GM10248 (cell line): ENCODE measurements at regions not wholly inside any gene's neighbourhood (a gene's known extent, or its start where the extent isn't known, plus 50 kb on each side); places are given as distances from the start of the nearest gene placed in this dataset.

Source experiments
- CTCF ChIA-PET: fragments of 300-600 bp; sonication (Branson Sonifier 250); formaldehyde crosslinking; extraction: SDS; loops from one replicate; lab custom pipeline; 2021; ENCODE audit warnings: antibody characterized with exemption; lab: Yijun Ruan, JAX
- POLR2A ChIA-PET: fragments of 350-650 bp; sonication (Branson Sonifier 250); formaldehyde crosslinking; extraction: SDS; loops from one replicate; lab custom pipeline; 2020; ENCODE audit warnings: antibody characterized with exemption; lab: Yijun Ruan, JAX
- DNase-seq: peaks from one replicate; pipeline ENCODE4 v3.0.0; 2012; ENCODE audit errors: extremely low spot score
- TF ChIP-seq, protein P1 (sequence below): IDR thresholded peaks from 2 replicates; pipeline ENCODE4 v1.5.1; 2012; ENCODE audit warnings: mild to moderate bottlenecking, low read depth; ENCODE audit errors: extremely low read depth, missing control alignments, control extremely low read depth

DNA sequence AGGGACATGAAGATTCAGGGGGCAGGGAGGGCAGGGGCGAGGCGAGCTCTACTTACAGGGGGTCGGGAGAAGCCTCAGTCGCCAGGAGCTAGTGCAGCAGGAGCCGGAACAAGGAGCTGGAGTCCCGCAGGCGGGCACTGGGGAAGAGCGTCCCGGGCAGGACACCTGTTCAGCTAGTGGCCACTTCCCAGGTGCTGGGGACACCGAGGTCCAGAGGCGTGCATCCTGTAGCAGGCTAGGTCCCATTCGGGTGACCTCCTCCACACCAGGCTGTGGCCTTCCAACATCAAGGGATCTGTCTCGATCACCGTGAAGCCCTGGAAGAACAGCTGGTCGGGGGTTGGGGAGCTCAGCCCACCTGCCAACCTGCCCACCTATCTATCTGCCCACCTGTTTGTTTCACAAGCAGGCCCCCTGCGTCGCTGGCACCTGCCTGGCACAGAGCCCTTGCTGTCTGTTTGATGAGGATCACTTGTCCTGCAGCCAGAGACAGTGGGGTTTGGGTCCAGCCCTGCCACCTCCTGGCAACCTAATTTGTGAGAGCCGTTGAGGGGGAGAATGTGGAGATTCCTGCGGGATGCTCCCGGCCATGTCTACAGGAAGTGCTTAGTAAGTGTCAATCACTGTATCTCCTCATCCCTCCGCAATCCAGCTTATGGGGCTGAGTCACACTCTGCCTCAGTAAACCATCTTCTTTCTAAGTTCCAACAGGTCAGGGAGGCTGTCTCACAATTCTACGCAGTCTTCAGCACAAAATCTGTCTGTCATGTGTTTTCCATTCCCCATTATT is 940.9 kb downstream of the BRD1 start:
- DNase-seq, result no peak
- CTCF ChIA-PET, result no interaction called here
- POLR2A ChIA-PET, result no interaction called here
- TF ChIP-seq, protein P1, sequence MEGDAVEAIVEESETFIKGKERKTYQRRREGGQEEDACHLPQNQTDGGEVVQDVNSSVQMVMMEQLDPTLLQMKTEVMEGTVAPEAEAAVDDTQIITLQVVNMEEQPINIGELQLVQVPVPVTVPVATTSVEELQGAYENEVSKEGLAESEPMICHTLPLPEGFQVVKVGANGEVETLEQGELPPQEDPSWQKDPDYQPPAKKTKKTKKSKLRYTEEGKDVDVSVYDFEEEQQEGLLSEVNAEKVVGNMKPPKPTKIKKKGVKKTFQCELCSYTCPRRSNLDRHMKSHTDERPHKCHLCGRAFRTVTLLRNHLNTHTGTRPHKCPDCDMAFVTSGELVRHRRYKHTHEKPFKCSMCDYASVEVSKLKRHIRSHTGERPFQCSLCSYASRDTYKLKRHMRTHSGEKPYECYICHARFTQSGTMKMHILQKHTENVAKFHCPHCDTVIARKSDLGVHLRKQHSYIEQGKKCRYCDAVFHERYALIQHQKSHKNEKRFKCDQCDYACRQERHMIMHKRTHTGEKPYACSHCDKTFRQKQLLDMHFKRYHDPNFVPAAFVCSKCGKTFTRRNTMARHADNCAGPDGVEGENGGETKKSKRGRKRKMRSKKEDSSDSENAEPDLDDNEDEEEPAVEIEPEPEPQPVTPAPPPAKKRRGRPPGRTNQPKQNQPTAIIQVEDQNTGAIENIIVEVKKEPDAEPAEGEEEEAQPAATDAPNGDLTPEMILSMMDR, result no peak

DNA sequence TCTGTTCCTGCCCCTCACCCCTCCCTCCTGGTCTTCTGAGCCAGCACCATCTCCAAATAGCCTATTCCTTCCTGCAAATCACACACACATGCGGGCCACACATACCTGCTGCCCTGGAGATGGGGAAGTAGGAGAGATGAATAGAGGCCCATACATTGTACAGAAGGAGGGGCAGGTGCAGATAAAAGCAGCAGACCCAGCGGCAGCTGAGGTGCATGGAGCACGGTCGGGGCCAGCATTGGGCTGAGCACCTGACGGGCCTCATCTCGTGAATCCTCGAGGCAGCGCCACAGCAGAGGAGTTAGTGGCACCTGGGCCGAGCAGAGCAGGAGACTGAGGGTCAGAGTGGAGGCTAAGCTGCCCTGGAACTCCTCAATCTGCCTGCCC is 941.8 kb downstream of the BRD1 start:
- DNase-seq, result no peak
- TF ChIP-seq, protein P1, result no peak
- CTCF ChIA-PET, result no interaction called here
- POLR2A ChIA-PET, result no interaction called here

- POLR2A ChIA-PET, result no interaction called here
- DNase-seq, result no peak
- CTCF ChIA-PET, result no interaction called here
- TF ChIP-seq, protein P1, result no peak
Observed at GRCh38 chr22:48885271-48885918, 942.3 kb downstream of the BRD1 start.

DNA sequence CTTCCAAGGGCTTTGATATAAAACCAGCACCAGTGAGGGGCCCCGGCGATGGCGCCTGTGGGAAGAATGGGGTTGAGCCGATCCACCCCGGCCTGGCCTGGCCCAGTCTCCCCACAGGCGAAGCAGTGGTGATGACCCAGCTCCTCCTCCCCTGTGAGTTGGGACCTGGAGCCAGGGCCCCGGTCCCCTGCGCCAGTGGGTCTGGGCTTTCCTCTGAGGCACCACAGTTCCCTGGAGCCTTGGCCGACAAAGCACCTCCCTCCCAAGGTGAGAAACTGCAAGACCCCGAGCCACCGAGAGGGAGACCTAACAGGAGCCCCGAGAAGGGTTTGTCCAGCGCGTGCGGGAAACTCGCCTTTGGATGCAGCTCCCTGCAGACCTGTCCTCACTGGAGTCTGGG is 942.9 kb downstream of the BRD1 start:
- TF ChIP-seq, protein P1, result no peak
- DNase-seq, result no peak
- CTCF ChIA-PET, result no interaction called here
- POLR2A ChIA-PET, result no interaction called here

DNA sequence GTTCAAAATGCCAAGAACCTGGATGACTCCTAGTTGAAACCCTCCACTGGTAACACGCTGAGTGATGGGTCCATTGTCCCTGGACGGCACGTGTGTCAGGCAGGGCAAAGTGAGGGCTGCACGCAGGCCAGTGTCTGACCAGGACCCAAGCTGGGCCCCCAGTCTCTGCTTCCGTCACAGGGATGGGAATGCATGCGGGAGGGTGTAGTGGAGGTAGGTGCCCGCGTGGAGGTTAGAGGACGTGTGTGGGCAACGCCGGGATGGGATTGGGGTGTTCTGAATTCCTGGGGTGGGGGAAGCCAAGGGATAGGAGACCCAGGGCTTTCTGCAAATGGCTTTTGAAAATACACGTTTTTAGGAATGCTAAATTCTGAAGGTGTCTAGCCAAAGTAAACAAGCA is 943.3 kb downstream of the BRD1 start:
- ChIA-PET POLR2A (no interaction called here), CTCF (interaction anchor here (1.0 kb wide), 1 partner anchor 16 kb away, joined by 3 read pairs; no protein-coding TSS in a partner anchor)
- DNase-seq, result no peak
- TF ChIP-seq, protein P1, result no peak

DNA sequence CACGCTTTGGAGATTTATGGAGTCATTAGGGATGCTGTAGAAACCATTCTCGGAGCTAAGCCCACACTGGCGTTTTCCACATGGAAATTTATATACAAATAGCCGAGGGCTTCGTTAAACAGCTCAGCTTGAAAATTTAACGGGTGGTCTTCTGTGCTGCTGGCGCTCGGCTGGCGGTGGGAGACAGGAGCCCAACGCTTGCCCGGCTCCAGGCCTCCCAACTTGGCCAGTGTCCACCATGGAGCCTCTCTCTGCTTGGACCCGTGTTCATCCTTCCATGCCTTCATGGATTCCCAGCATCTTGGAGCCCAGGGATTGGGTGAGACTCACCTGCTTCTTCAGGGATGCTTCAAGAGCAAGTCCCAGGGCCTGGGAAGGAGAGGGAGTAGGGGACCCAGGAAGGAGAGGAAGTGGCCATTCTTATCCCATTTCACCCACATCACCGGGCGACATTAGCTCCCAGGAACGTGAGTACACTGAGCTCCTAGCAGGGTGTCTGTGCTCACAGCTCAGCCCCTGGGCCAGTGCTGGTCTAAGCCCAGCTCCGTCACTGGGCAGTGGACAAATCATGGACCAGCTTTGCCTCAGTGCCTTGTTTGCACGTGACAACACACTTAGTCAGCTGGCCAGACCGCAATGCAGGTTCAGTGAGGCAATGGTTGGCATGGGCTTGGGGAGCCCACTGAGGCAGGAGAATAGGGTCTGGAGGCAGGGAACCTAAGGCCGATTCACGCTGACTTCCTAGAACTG is 944.3 kb downstream of the BRD1 start:
- ChIA-PET POLR2A (no interaction called here), CTCF (interaction anchor here (1.0 kb wide), 1 partner anchor 17 kb away, joined by 3 read pairs; no protein-coding TSS in a partner anchor)
- DNase-seq, result no peak
- TF ChIP-seq, protein P1, result no peak
